Breast epithelium (tissue), 4 donors: ENCODE measurements at regions not wholly inside any gene's neighbourhood (a gene's known extent, or its start where the extent isn't known, plus 50 kb on each side); places are given as distances from the start of the nearest gene placed in this dataset.

Source experiments
- DNase-seq, 2 donors: peaks; one replicate each; pipeline ENCODE4 v3.0.0-alpha.2; 2019; ENCODE audit warnings: low spot score in 2 of 2
- H3K27ac ChIP-seq, 2 donors: fragments of 200-600 bp; sonication (generic) in 1 of 2; one replicate each; pipeline ENCODE4 v1.5.1; 2016 to 2019; ENCODE audit warnings: mild to moderate bottlenecking in 1 of 2
- H3K27me3 ChIP-seq, 2 donors: fragments of 200-600 bp; sonication (generic) in 1 of 2; one replicate each; pipeline versions ENCODE4 v1.5.1 to v1.6.0; 2017 to 2019; ENCODE audit warnings: control low read depth in 1 of 2, mild to moderate bottlenecking in 1 of 2
- H3K36me3 ChIP-seq: fragments of 200-600 bp; one replicate; pipeline ENCODE4 v1.5.1; 2019
- H3K4me1 ChIP-seq, 2 donors: fragments of 200-600 bp; sonication (generic); one replicate each; pipeline ENCODE4 v1.5.1; 2016 to 2019; ENCODE audit warnings: control low read depth in 1 of 2
- H3K4me3 ChIP-seq, 3 donors: fragments of 200-600 bp; sonication (generic); 1 replicate in 2 of 3; 2 replicates in 1 of 3; pipeline ENCODE4 v1.5.1; 2016 to 2019; ENCODE audit warnings: mild to moderate bottlenecking in 3 of 3, moderate library complexity in 2 of 3
- H3K9me3 ChIP-seq, 2 donors: fragments of 200-600 bp; sonication (generic) in 1 of 2; one replicate each; pipeline ENCODE4 v1.5.1; 2016 to 2019; ENCODE audit warnings: control low read depth in 1 of 2
- CTCF ChIP-seq, 3 donors: fragments of 450-650 bp; IDR thresholded peaks; one replicate each; pipeline ENCODE4 v1.5.1; 2016 to 2017; ENCODE audit warnings: antibody characterized with exemption in 3 of 3, mild to moderate bottlenecking in 3 of 3, moderate library complexity in 3 of 3
- POLR2A ChIP-seq: fragments of 450-650 bp; IDR thresholded peaks from one replicate; pipeline ENCODE4 v1.6.1; 2016; ENCODE audit warnings: antibody characterized with exemption, mild to moderate bottlenecking, moderate library complexity
- POLR2AphosphoS5 ChIP-seq, 3 donors: sonication (generic); formaldehyde crosslinking; IDR thresholded peaks; one replicate each; pipeline ENCODE4 v1.6.1; 2017; ENCODE audit warnings: antibody characterized with exemption in 3 of 3
- intact Hi-C: fragments of 100-400 bp; cut with DNase I; formaldehyde crosslinking; loops from one replicate; pipeline ENCODE4 v1.15.1; 2023; ENCODE audit warnings: low total_unique reads

- TF ChIP-seq POLR2AphosphoS5 (IDR thresholded peaks at IDR 0.05) (no peak), POLR2A (no peak), CTCF (IDR thresholded peaks at IDR 0.05) (no peak)
- DNase-seq = no peak
- no peaks in the 10 kb centered on the region for H3K27me3 ChIP-seq
- no peaks in the 10 kb centered on the region for H3K36me3 ChIP-seq
- no peak overlapping the region for H3K27ac ChIP-seq
- no peak overlapping the region for H3K4me3 ChIP-seq
- H3K4me1 ChIP-seq = no peaks in the 10 kb centered on the region
- peaks cover 5 to 6% of the 10 kb centered on the region in 2 donors for H3K9me3 ChIP-seq
- intact Hi-C loops = no loop called here
These were observed 583.6 kb downstream of the TMEM38B start for GRCh38 chr9:106277966-106278365.

GRCh38 chr9:106283769-106284168, 579.2 kb upstream of the ZNF462 start:
- no peak for DNase-seq
- Histone ChIP-seq H3K9me3 (peaks cover 5 to 6% of the 10 kb centered on the region in 2 donors), H3K27ac (no peak overlapping the region), H3K4me1 (peaks cover 0 to 4% of the 10 kb centered on the region in 2 donors), H3K36me3 (no peaks in the 10 kb centered on the region), H3K4me3 (no peak overlapping the region), H3K27me3 (no peaks in the 10 kb centered on the region)
- TF ChIP-seq CTCF (IDR thresholded peaks at IDR 0.05) = no peak
- TF ChIP-seq POLR2A = no peak
- TF ChIP-seq POLR2AphosphoS5 (IDR thresholded peaks at IDR 0.05) = no peak
- intact Hi-C loops = no loop called here

- H3K4me3 ChIP-seq = no peak overlapping the region
These were observed 578.7 kb upstream of the ZNF462 start for GRCh38 chr9:106284296-106284695.

GRCh38 chr9:106286249-106286648, 576.7 kb upstream of the ZNF462 start:
- Histone ChIP-seq H3K4me3 (no peak overlapping the region), H3K27me3 (no peaks in the 10 kb centered on the region), H3K4me1 (peaks cover 0 to 4% of the 10 kb centered on the region in 2 donors), H3K36me3 (no peaks in the 10 kb centered on the region), H3K27ac (no peak overlapping the region), H3K9me3 (no peaks in the 10 kb centered on the region)
- no peak for TF ChIP-seq POLR2AphosphoS5 (IDR thresholded peaks at IDR 0.05)
- no peak for TF ChIP-seq CTCF (IDR thresholded peaks at IDR 0.05)
- no peak for TF ChIP-seq POLR2A
- intact Hi-C loops = no loop called here
- DNase-seq = no peak

More at GRCh38 chr9:106284296-106284695, 578.7 kb upstream of the ZNF462 start:
- peaks cover 0 to 4% of the 10 kb centered on the region in 2 donors for H3K4me1 ChIP-seq
- DNase-seq = no peak
- no peaks in the 10 kb centered on the region for H3K27me3 ChIP-seq
- TF ChIP-seq CTCF (IDR thresholded peaks at IDR 0.05) (no peak), POLR2A (no peak), POLR2AphosphoS5 (IDR thresholded peaks at IDR 0.05) (no peak)
- H3K36me3 ChIP-seq = no peaks in the 10 kb centered on the region
- no peak overlapping the region for H3K27ac ChIP-seq
- H3K9me3 ChIP-seq = peaks cover 5 to 6% of the 10 kb centered on the region in 2 donors
- intact Hi-C loops = no loop called here

GRCh38 chr9:106287091-106287631, 575.8 kb upstream of the ZNF462 start:
- Histone ChIP-seq H3K4me1 (peaks cover 0 to 4% of the 10 kb centered on the region in 2 donors), H3K27ac (peak overlapping the region; percentile 71 to 80), H3K36me3 (no peaks in the 10 kb centered on the region), H3K4me3 (peak overlapping the region; percentile 28 to 60 (median 40)), H3K9me3 (no peaks in the 10 kb centered on the region), H3K27me3 (no peaks in the 10 kb centered on the region)
- no peak for DNase-seq
- intact Hi-C loops = no loop called here
- TF ChIP-seq CTCF (IDR thresholded peaks at IDR 0.05) = no peak
